PC-9 (cell line): ENCODE measurements at regions not wholly inside any gene's neighbourhood (a gene's known extent, or its start where the extent isn't known, plus 50 kb on each side); places are given as distances from the start of the nearest gene placed in this dataset.

Source experiments
- BruUV-seq: library from RNA; stranded (reverse); fragments of 400-500 nt; replicated peaks from 2 replicates; lab custom pipeline; 2021; lab: Mats Ljungman, UMichigan
- CTCF ChIA-PET: fragments of 300-600 bp; sonication (Branson Sonifier 250); formaldehyde crosslinking; loops from one replicate; lab custom pipeline; 2022; ENCODE audit warnings: antibody characterized with exemption; lab: Charles Lee
- POLR2A ChIA-PET: fragments of 300-600 bp; sonication (Branson Sonifier 250); formaldehyde crosslinking; loops from one replicate; lab custom pipeline; 2022; ENCODE audit warnings: antibody characterized with exemption; ENCODE audit not compliant: unreplicated experiment; lab: Charles Lee
- DNase-seq, 2 experiments: peaks; one replicate each; pipeline versions ENCODE4 v3.0.0 to v3.0.0-alpha.2; 2015 to 2022; ENCODE audit warnings: mixed read lengths in 1 of 2
- H2AFZ ChIP-seq: fragments of 200-600 bp; sonication (generic); 2 replicates; pipeline ENCODE4 v1.8.1; 2017; ENCODE audit warnings: antibody characterized with exemption
- H3F3A ChIP-seq: fragments of 200-600 bp; sonication (generic); 2 replicates; pipeline ENCODE4 v1.8.1; 2017; ENCODE audit warnings: antibody characterized with exemption, mild to moderate bottlenecking, low read depth; ENCODE audit not compliant: insufficient read depth
- H3K27ac ChIP-seq: fragments of 200-600 bp; sonication (generic); 2 replicates; pipeline ENCODE4 v1.6.1; 2016; ENCODE audit warnings: mixed run types
- H3K27me3 ChIP-seq: fragments of 200-600 bp; sonication (generic); 2 replicates; pipeline ENCODE4 v1.6.1; 2016; ENCODE audit warnings: low read depth, mixed run types; ENCODE audit not compliant: insufficient read depth
- H3K36me3 ChIP-seq: fragments of 200-600 bp; sonication (generic); 2 replicates; pipeline ENCODE4 v1.6.1; 2016; ENCODE audit warnings: low read depth, mixed run types
- H3K4me1 ChIP-seq: fragments of 200-600 bp; sonication (generic); replicated peaks from 2 replicates; pipeline ENCODE4 v1.6.1; 2016; ENCODE audit warnings: mixed run types; ENCODE audit not compliant: insufficient read depth
- H3K4me2 ChIP-seq: fragments of 200-600 bp; sonication (generic); 2 replicates; pipeline ENCODE4 v1.6.1; 2017; ENCODE audit warnings: mixed run types
- H3K4me3 ChIP-seq: fragments of 200-600 bp; sonication (generic); 2 replicates; pipeline ENCODE4 v1.6.1; 2016; ENCODE audit warnings: mixed run types
- H3K79me2 ChIP-seq: fragments of 200-600 bp; sonication (generic); 2 replicates; pipeline ENCODE4 v1.6.1; 2017; ENCODE audit warnings: low read depth, mixed run types
- H3K9me2 ChIP-seq: fragments of 200-600 bp; sonication (generic); 2 replicates; pipeline ENCODE4 v1.8.1; 2017; ENCODE audit warnings: mild to moderate bottlenecking; ENCODE audit not compliant: insufficient read depth
- H3K9me3 ChIP-seq: fragments of 200-600 bp; sonication (generic); 2 replicates; pipeline ENCODE4 v1.8.1; 2016; ENCODE audit warnings: low read depth; ENCODE audit not compliant: insufficient read depth
- H4K20me1 ChIP-seq: fragments of 200-600 bp; sonication (generic); 2 replicates; pipeline ENCODE4 v1.8.1; 2017; ENCODE audit not compliant: insufficient read depth
- EZH2 ChIP-seq: fragments of 200-600 bp; sonication (generic); IDR thresholded peaks from 2 replicates; pipeline ENCODE4 v1.8.0; 2017; ENCODE audit warnings: antibody characterized with exemption, low read depth
- intact Hi-C: fragments of 100-400 bp; cut with micrococcal nuclease; formaldehyde crosslinking; loops from one replicate; pipeline ENCODE4 v1.10.0; 2022; ENCODE audit not compliant: unreplicated experiment
- TF ChIP-seq, protein P1 (sequence below): fragments of 200-600 bp; sonication (generic); conservative IDR thresholded peaks from 2 replicates; pipeline ENCODE4 v1.6.1; 2017; ENCODE audit warnings: mixed run types, antibody characterized with exemption, mild to moderate bottlenecking, moderate library complexity

DNA sequence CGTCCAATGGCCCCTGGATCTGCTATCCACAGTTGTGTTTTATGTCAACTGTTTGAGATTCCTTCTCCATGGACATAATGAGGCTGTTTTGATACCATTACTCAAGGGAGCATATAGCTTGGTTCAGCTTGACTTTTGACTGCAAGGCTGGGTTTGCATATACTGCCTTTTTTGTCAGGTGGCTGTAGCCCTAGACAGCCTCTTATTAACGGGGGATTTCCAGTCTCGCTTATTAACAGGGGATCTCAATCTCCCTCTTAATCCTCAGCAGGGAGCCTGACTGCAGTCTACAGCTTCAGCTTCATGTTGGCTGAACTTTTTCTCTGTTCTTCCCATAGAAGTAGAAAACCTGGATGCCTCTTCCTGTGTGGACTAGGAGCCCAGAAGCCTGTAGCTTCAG, 73.7 kb upstream of the TNC start:
- Histone ChIP-seq H3K9me2 (no peaks in the 10 kb centered on the region), H3K4me3 (no peak overlapping the region), H4K20me1 (no peaks in the 10 kb centered on the region), H3F3A (no peaks in the 10 kb centered on the region), H3K36me3 (no peaks in the 10 kb centered on the region), H3K27me3 (no peaks in the 10 kb centered on the region), H3K4me2 (no peak overlapping the region), H3K27ac (no peak overlapping the region), H3K9me3 (0 out of 2 replicates have a peak, but pooled peaks cover 3% of the 10 kb centered on the region), H3K4me1 (no peaks in the 10 kb centered on the region), H2AFZ (no peak overlapping the region), H3K79me2 (no peaks in the 10 kb centered on the region)
- BruUV-seq = no TSS peak
- CTCF ChIA-PET = no interaction called here
- intact Hi-C loops = no loop called here
- no peak for DNase-seq
- POLR2A ChIA-PET = no interaction called here
- TF ChIP-seq, protein P1, sequence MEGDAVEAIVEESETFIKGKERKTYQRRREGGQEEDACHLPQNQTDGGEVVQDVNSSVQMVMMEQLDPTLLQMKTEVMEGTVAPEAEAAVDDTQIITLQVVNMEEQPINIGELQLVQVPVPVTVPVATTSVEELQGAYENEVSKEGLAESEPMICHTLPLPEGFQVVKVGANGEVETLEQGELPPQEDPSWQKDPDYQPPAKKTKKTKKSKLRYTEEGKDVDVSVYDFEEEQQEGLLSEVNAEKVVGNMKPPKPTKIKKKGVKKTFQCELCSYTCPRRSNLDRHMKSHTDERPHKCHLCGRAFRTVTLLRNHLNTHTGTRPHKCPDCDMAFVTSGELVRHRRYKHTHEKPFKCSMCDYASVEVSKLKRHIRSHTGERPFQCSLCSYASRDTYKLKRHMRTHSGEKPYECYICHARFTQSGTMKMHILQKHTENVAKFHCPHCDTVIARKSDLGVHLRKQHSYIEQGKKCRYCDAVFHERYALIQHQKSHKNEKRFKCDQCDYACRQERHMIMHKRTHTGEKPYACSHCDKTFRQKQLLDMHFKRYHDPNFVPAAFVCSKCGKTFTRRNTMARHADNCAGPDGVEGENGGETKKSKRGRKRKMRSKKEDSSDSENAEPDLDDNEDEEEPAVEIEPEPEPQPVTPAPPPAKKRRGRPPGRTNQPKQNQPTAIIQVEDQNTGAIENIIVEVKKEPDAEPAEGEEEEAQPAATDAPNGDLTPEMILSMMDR = no peak
- no peak for TF ChIP-seq EZH2

DNA sequence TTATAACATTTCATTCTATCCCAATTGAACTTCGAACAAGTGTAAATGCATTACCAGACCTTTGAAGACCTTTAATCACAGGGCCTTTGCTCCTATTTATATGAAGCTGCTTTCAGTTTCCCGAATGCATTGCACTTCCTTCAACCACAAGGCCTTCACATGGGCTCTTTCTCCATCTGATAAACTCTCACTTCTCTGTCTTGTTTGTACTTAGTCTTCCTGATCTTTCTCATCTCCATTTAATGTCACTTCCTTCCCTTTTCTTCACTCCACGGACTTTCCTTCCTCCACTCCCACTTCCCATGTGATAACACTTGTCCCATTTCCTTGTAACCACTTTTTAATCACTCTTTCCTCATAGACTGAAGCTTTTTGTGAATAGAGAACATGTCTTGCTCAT, 74.3 kb upstream of the TNC start:
- Histone ChIP-seq H4K20me1 (no peaks in the 10 kb centered on the region), H3K36me3 (no peaks in the 10 kb centered on the region), H3F3A (no peaks in the 10 kb centered on the region), H3K4me1 (no peaks in the 10 kb centered on the region), H3K9me2 (no peaks in the 10 kb centered on the region), H3K9me3 (0 out of 2 replicates have a peak, but pooled peaks cover 3% of the 10 kb centered on the region), H3K4me2 (no peak overlapping the region), H2AFZ (no peak overlapping the region), H3K79me2 (no peaks in the 10 kb centered on the region), H3K27ac (no peak overlapping the region), H3K4me3 (no peak overlapping the region), H3K27me3 (no peaks in the 10 kb centered on the region)
- ChIA-PET POLR2A (no interaction called here), CTCF (no interaction called here)
- no TSS peak for BruUV-seq
- DNase-seq = no peak
- intact Hi-C loops = no loop called here
- TF ChIP-seq EZH2 = no peak
- TF ChIP-seq, protein P1 = no peak

DNA sequence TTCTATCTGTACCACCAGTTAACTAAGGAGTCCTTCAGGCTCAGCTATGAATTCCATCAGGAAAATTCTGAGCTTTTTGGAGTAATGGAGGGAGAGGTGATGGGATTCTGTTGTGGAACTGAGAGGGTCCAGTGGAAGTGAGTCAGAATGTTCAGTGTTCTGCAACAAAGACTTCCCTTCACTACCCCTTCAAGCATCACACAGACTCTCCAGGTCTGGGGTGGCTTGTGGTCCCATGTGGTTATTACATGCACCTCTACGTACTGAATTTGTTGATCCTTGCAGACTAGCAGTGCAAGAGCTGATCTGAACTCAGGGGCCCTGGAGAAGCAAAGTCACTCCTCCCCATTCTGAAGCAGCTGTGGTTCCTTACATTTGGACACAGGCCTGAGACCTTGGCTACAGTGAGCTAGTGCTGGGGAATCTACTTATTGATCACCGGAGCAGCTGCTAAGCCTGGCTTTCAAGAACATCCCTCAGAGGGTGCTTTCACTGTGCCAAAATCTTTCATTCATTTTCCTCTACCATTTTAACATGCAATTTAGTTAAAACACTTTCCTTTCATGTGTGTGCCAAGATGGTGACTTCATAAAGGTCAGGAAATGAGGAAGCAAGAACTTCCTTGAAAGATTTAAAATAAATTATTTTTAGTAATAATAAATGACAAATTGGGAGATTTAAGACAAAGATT, 75.0 kb upstream of the TNC start:
- CTCF ChIA-PET = no interaction called here
- Histone ChIP-seq H3K4me1 (peaks cover 4% of the 10 kb centered on the region), H2AFZ (no peak overlapping the region), H3K4me2 (no peak overlapping the region), H4K20me1 (no peaks in the 10 kb centered on the region), H3K36me3 (no peaks in the 10 kb centered on the region), H3K9me3 (0 out of 2 replicates have a peak, but pooled peaks cover 3% of the 10 kb centered on the region), H3K27me3 (no peaks in the 10 kb centered on the region), H3K27ac (no peak overlapping the region), H3K4me3 (no peak overlapping the region), H3K9me2 (no peaks in the 10 kb centered on the region), H3F3A (0 out of 2 replicates have a peak, but pooled peaks cover 1% of the 10 kb centered on the region), H3K79me2 (no peaks in the 10 kb centered on the region)
- BruUV-seq = no TSS peak
- intact Hi-C loops = no loop called here
- DNase-seq = no peak
- TF ChIP-seq, protein P1 = no peak
- no peak for TF ChIP-seq EZH2
- POLR2A ChIA-PET = no interaction called here
